SKM-1 (cell line): ENCODE measurements at regions not wholly inside any gene's neighbourhood (a gene's known extent, or its start where the extent isn't known, plus 50 kb on each side); places are given as distances from the start of the nearest gene placed in this dataset.

Experiments
- DNase-seq: peaks from one replicate; lab custom pipeline; 2025; ENCODE audit not compliant: unreplicated experiment; lab: John Stamatoyannopoulos, UW

GRCh38 chr2:200013906-200014305 lies 58.5 kb downstream of the MAIP1 start:
- DNase-seq: no peak

- DNase-seq: no peak
Observed at GRCh38 chr2:200021449-200022114, 66.2 kb downstream of the MAIP1 start.

- DNase-seq: no peak
Observed at GRCh38 chr2:200022511-200022910, 67.1 kb downstream of the MAIP1 start.

GRCh38 chr2:200023570-200023969 lies 68.2 kb downstream of the MAIP1 start:
- no peak for DNase-seq

- DNase-seq: no peak
Observed at GRCh38 chr2:200025717-200026116, 70.3 kb downstream of the MAIP1 start.

- no peak for DNase-seq
Observed at GRCh38 chr2:200026332-200027230, 71.2 kb downstream of the MAIP1 start.

GRCh38 chr2:200028998-200029397 lies 73.6 kb downstream of the MAIP1 start:
- DNase-seq: no peak

GRCh38 chr2:200032895-200033294 lies 77.5 kb downstream of the MAIP1 start:
- DNase-seq: no peak

- DNase-seq: no peak
Observed at GRCh38 chr2:200033929-200034328, 78.5 kb downstream of the MAIP1 start.

GRCh38 chr2:200034816-200035215 lies 79.4 kb downstream of the MAIP1 start:
- no peak for DNase-seq

- no peak for DNase-seq
Observed at GRCh38 chr2:200039724-200040650, 84.6 kb downstream of the MAIP1 start.

- no peak for DNase-seq
Observed at GRCh38 chr2:200040831-200041230, 85.4 kb downstream of the MAIP1 start.

- DNase-seq: no peak
Observed at GRCh38 chr2:200041639-200042038, 86.3 kb downstream of the MAIP1 start.

- DNase-seq: no peak
Observed at GRCh38 chr2:200042102-200042735, 86.8 kb downstream of the MAIP1 start.

- no peak for DNase-seq
Observed at GRCh38 chr2:200042944-200043343, 87.6 kb downstream of the MAIP1 start.

- no peak for DNase-seq
Observed at GRCh38 chr2:200044453-200044852, 89.1 kb downstream of the MAIP1 start.

- no peak for DNase-seq
Observed at GRCh38 chr2:200048421-200048820, 93.0 kb downstream of the MAIP1 start.

- no peak for DNase-seq
Observed at GRCh38 chr2:200049086-200049485, 93.7 kb downstream of the MAIP1 start.

- DNase-seq: no peak
Observed at GRCh38 chr2:200050921-200051610, 95.7 kb downstream of the MAIP1 start.

- DNase-seq: no peak
Observed at GRCh38 chr2:200051611-200051945, 96.2 kb downstream of the MAIP1 start.
